ENCODE measurements at regions not wholly inside any gene's neighbourhood (a gene's known extent, or its start where the extent isn't known, plus 50 kb on each side); places are given as distances from the start of the nearest gene placed in this dataset.

GRCh38 chr16:77645764-77646163 is 76.5 kb upstream of the NUDT7 start:
- TF ChIP-seq CTCF (IDR thresholded peaks at IDR 0.05) (no peak), POLR2AphosphoS5 (IDR thresholded peaks at IDR 0.05) (no peak), POLR2A (IDR thresholded peaks at IDR 0.05) (no peak)

Measured in transverse colon (tissue), 4 donors.